Fibroblast of the aortic adventitia (primary cell): ENCODE measurements at regions not wholly inside any gene's neighbourhood (a gene's known extent, or its start where the extent isn't known, plus 50 kb on each side); places are given as distances from the start of the nearest gene placed in this dataset.
A peak's percentile ranks its signal among the peaks of the same experiment; 100 is the strongest.

Experiments used
- DNase-seq: peaks from one replicate; pipeline ENCODE4 v3.0.0-alpha.2; 2010; ENCODE audit warnings: low read depth
- H3K4me3 ChIP-seq: 2 replicates; pipeline ENCODE4 v1.5.1; 2011; ENCODE audit warnings: low read depth, mild to moderate bottlenecking, control low read depth, low read length, moderate library complexity
- TF ChIP-seq, protein P1 (sequence below): IDR thresholded peaks from 2 replicates; pipeline ENCODE4 v1.5.1; 2011; ENCODE audit warnings: mild to moderate bottlenecking, low read length, control low read depth, inconsistent platforms; ENCODE audit not compliant: insufficient read depth

DNA sequence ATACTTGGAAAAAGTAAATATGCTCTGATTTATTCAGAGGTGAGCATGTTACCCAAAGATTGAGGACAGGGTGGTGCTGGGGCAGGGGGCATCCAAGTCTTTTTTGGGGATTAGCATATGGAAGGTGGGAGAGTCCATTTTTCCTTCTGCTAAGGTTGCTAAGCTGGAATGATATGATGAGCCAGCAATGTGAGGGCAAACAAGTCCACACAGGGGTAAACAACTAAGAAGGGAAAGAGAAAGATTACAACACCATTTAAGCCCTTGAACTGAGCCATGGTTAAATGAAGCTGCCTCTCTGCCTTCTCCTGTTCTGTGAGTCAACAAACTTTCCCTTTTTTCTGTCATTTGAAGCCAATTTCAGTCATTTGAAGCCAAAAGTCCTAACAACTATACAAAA is 89.0 kb downstream of the RPL22L1 start:
- H3K4me3 ChIP-seq = no peak overlapping the region
- TF ChIP-seq, protein P1, sequence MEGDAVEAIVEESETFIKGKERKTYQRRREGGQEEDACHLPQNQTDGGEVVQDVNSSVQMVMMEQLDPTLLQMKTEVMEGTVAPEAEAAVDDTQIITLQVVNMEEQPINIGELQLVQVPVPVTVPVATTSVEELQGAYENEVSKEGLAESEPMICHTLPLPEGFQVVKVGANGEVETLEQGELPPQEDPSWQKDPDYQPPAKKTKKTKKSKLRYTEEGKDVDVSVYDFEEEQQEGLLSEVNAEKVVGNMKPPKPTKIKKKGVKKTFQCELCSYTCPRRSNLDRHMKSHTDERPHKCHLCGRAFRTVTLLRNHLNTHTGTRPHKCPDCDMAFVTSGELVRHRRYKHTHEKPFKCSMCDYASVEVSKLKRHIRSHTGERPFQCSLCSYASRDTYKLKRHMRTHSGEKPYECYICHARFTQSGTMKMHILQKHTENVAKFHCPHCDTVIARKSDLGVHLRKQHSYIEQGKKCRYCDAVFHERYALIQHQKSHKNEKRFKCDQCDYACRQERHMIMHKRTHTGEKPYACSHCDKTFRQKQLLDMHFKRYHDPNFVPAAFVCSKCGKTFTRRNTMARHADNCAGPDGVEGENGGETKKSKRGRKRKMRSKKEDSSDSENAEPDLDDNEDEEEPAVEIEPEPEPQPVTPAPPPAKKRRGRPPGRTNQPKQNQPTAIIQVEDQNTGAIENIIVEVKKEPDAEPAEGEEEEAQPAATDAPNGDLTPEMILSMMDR = no peak
- peak; percentile 35 for DNase-seq

DNA sequence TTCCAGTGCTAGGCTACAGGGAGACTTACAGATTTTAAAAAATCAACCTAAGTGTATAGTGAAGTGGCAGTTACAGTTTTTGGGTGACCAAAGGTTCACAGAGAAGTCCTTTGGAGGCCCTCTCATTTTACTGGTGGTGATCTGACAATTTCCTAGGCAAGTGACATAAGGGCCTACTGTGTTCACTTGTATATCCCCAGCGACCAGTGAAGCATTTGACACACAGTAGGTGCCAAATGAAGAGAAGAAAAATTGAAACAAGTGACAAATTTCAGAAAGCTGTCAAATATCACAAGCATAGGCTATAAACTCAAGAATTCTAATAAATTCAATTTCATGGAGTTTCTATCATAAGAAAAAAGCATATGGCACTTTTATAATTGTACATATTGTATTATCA is 89.5 kb downstream of the RPL22L1 start:
- TF ChIP-seq, protein P1 = no peak

DNA sequence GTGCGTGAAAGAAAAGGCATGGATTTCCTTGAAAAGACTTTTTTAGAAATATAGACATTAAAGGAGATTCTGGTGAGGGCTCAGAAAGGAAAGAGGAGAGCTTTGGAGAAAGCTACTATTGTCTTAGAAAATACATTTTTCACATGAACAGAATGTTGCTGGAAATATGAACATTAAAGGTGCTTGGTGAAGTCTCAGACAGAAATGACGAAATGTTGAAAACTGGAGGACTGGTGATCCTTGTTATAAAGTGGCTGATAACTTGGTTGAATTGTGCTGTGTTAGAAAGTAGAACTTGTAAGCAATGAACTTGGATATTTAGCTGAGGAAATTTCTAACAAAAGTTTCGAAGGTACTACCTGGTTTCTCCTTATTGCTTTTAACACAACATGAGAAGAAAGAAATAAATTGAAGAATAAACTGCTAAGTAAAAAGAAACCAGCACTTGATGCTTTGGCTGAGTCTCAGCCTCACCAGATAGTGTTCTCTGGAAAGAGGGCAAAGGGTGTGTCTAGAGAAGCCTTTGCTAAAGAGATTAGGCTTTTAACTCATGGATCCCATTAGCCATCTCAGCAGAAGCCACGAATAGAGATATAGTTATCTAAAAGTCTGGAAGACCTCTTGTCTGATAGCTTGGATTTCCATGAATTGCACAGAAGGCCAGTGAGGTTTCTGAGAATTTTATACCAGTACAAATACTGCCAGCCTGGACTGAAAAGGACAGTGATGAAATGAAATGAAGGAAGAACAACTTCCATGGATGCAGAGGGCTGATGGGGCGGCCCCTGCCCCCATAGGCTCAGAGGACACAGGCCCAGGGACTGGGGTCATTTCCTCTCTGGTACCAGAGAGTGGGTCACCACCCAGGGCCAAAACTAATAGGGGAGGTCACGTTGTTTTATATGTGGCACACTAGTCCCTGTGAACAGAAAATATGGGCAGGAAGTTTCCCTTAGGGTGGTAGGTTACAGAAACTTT is 91.5 kb downstream of the RPL22L1 start:
- no peak for DNase-seq
- TF ChIP-seq, protein P1 = no peak

More for the DNA sequence above, 89.5 kb downstream of the RPL22L1 start:
- H3K4me3 ChIP-seq = no peak overlapping the region
- no peak for DNase-seq

DNA sequence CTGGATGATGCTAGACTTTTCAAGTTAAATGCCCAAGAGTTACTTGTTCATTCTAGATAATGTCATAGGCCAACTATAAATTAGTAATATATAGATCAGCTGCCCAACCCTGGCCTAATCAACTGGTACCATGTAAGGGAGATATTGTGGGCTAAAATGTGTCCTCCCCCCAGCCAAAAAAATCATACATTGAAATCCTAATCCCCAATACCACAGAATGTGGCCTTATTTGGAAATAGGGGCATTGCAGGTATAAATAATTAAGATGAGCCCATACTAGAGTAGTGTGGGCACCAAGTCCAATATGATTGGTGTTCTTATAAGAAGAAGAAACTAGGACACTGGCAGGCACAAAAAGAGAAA is 92.5 kb downstream of the RPL22L1 start:
- no peak overlapping the region for H3K4me3 ChIP-seq
- TF ChIP-seq, protein P1 = no peak
- DNase-seq = no peak

More for the DNA sequence above, 91.5 kb downstream of the RPL22L1 start:
- H3K4me3 ChIP-seq = no peak overlapping the region

DNA sequence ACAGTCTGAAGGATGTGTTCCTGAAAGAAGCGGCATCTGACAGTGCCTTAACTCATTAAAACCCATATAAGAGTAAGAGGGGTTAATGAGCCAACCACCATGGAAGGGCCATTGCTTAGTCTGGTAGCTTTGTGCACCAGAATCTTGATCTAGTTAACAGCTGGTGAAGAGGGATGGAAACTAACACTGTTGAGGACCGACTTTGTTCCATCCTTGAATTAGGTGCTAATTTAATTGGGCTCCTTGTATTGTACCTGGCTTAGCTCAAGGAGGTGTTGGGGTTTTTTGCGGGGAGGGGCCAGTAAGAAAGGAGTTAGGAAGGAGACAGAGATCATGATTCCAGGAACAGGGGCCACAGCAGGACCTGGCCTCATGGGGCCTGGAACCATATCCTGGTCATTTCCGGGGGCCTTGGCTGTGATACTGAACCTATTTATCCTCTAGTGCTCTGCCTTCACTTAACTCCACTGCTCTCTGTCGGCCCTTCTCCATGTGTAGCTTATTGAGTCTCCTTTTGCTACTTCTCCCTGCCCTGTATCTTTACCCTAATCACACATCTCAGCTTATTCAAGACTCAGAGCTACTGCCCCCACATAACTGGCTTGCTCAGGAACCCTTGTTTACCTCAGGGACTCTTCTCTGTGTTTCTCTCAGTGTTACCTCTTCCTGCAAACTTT is 93.0 kb downstream of the RPL22L1 start:
- DNase-seq = no peak
- TF ChIP-seq, protein P1 = no peak
- no peak overlapping the region for H3K4me3 ChIP-seq

DNA sequence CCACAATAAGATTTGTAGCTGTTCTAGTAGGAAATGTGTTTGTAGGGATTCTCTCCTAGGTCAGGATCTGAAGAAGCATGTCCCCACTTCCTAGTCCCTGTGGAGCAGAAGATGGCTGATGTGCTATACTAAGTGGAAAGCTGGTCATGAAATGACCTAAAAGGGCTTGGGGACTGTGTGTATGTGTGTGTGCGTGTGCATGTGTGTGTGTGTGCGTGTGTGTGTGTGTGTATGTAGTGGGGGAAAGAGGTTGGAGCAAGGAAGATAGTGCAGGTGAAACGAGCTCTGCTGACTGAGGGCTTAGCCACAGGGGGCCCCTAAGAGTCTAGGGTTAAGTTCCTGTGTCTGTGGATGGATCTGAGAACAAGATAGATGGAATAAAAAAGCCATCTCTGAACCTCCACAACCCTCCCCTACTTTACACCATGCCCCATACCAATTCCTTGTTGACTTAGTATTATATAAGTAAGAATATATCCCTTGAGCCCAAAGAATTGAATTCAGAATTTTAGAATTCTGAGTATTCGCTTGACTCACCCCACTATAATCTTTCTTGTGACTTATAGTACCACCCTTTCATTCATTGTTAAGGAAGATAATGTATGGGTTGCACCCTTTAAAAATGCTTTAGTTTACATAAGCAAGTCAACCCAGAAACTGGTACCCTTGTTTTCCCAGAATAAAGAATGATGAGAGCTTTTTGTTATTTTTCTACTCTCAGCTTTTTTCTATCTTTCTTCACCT is 96.1 kb downstream of the RPL22L1 start:
- TF ChIP-seq, protein P1 = no peak
- no peak for DNase-seq
- no peak overlapping the region for H3K4me3 ChIP-seq
